22Rv1 (cell line): ENCODE measurements at regions not wholly inside any gene's neighbourhood (a gene's known extent, or its start where the extent isn't known, plus 50 kb on each side); places are given as distances from the start of the nearest gene placed in this dataset.

Experiments used
- H3K27ac ChIP-seq: fragments of 450-650 bp; 2 replicates; pipeline ENCODE4 v1.5.1; 2017
- CTCF ChIP-seq: fragments of 450-650 bp; IDR thresholded peaks from 2 replicates; pipeline ENCODE4 v1.5.1; 2017; ENCODE audit warnings: mild to moderate bottlenecking
- ZFX ChIP-seq: fragments of 450-650 bp; IDR thresholded peaks from 2 replicates; pipeline ENCODE4 v1.6.1; 2017; ENCODE audit warnings: antibody characterized with exemption, borderline replicate concordance

DNA sequence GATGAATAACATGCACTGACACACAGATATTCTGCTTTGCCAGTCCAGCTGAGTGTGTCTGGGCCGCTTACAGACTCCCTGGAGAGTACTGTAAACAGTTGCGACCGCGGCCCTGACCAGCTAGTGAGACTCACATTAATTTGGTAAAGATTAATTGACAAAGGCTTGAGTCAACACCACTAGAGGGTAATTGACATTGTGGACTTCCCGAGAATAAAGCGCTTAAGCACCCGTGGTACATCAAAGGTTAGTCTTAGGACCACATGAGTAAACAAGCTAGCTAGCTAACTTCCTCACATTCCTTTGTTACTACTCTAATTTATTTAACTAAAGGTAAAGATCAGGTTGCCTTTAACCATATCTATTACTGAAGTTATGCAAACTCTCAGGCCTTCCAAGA, 624.4 kb upstream of the ARGLU1 start:
- no peak for TF ChIP-seq CTCF
- no peak for TF ChIP-seq ZFX
- H3K27ac ChIP-seq = no peak overlapping the region

GRCh38 chr13:107190065-107190464, 622.1 kb upstream of the ARGLU1 start:
- no peak overlapping the region for H3K27ac ChIP-seq
- TF ChIP-seq CTCF = no peak
- no peak for TF ChIP-seq ZFX

- TF ChIP-seq CTCF (no peak), ZFX (no peak)
- no peak overlapping the region for H3K27ac ChIP-seq
These were observed 618.0 kb upstream of the ARGLU1 start for GRCh38 chr13:107185889-107186288.

GRCh38 chr13:107170270-107170931, 602.5 kb upstream of the ARGLU1 start:
- TF ChIP-seq CTCF = no peak
- TF ChIP-seq ZFX = no peak
- H3K27ac ChIP-seq = no peak overlapping the region

GRCh38 chr13:107157271-107157670, 589.3 kb upstream of the ARGLU1 start:
- H3K27ac ChIP-seq = no peak overlapping the region
- TF ChIP-seq ZFX (no peak), CTCF (no peak)

DNA sequence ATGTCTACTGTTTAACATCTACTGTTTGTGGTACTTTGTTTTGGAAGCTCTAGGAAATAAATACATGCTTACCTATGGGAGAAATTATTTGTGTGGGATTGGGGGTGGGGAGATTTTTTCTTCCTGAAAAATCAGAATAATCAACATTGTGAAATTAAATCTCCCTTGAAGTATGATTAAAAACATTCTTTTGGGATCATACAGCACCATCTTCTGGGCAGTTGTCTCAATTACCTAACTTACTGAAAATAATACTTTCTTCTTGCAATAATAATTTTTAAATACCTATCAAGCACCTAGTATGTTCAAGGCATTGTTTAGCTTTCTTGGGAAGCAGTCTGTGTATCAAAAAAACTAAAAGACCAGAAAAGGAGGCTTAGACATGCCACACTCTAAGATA, 576.5 kb upstream of the ARGLU1 start:
- TF ChIP-seq CTCF (no peak; the same call in 1 of the 2 replicates), ZFX (no peak)
- no peak overlapping the region for H3K27ac ChIP-seq

DNA sequence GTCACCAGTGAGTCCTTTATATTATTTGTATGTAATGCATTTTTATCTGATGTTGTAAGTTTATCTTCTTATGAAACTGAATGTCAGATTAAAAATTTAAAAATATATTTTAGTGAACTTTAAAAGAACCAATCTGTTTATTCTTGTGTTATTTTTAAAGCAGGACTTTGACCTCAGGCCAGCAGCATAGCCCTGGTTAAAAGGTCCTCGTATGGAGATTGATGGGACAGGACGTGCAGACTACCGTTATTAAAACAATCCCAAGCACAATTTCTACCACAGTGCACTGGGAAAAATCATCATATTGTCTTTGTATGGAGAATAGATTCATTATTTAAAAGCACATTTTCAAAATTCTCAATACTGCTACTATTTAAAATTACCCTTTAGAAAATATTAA, 573.8 kb upstream of the ARGLU1 start:
- H3K27ac ChIP-seq = no peak overlapping the region
- TF ChIP-seq ZFX = no peak
- TF ChIP-seq CTCF = no peak
